Mammary epithelial cell (primary cell): ENCODE measurements at regions not wholly inside any gene's neighbourhood (a gene's known extent, or its start where the extent isn't known, plus 50 kb on each side); places are given as distances from the start of the nearest gene placed in this dataset.

Source experiments
- EZH2 ChIP-seq: IDR thresholded peaks from 2 replicates; pipeline ENCODE4 v1.6.1; 2012; ENCODE audit warnings: low read length, inconsistent platforms, borderline replicate concordance
- TF ChIP-seq, protein P1 (sequence below), 2 donors: IDR thresholded peaks in 1 of 2; conservative IDR thresholded peaks in 1 of 2; 2 replicates each; pipeline ENCODE4 v1.5.1; 2011 to 2012; ENCODE audit warnings: inconsistent platforms in 2 of 2, low read length in 2 of 2, mild to moderate bottlenecking in 2 of 2, control low read depth in 1 of 2, low read depth in 1 of 2; ENCODE audit not compliant: insufficient read depth in 1 of 2; ENCODE audit errors: extremely low read depth in 1 of 2

DNA sequence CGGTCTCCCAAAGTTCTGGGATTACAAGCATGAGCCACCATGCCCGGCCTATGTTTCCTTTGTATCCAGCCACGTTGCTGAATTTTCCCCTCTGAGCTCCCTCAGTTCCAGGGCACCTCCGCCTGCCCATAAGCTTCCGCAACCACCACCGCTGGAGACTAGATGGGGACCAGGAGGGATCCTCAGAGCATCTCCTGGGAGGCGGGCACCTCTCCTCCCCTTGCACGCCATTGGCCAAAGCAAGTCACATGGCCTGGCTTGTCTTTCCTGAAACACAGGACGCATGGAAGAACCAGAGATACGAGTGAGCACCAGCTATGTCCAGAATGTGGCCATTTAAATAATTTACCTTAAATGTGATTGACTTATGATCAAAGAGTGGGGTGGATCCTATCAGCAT lies 388.3 kb downstream of the BRD1 start:
- no peak for TF ChIP-seq EZH2
- TF ChIP-seq, protein P1, sequence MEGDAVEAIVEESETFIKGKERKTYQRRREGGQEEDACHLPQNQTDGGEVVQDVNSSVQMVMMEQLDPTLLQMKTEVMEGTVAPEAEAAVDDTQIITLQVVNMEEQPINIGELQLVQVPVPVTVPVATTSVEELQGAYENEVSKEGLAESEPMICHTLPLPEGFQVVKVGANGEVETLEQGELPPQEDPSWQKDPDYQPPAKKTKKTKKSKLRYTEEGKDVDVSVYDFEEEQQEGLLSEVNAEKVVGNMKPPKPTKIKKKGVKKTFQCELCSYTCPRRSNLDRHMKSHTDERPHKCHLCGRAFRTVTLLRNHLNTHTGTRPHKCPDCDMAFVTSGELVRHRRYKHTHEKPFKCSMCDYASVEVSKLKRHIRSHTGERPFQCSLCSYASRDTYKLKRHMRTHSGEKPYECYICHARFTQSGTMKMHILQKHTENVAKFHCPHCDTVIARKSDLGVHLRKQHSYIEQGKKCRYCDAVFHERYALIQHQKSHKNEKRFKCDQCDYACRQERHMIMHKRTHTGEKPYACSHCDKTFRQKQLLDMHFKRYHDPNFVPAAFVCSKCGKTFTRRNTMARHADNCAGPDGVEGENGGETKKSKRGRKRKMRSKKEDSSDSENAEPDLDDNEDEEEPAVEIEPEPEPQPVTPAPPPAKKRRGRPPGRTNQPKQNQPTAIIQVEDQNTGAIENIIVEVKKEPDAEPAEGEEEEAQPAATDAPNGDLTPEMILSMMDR (conservative IDR thresholded peaks at IDR 0.05 in 1 of 2, IDR thresholded peaks at IDR 0.05 in 1 of 2; ENCODE audit: extremely low read depth in 1 of 2, insufficient read depth in 1 of 2, low read depth in 1 of 2, low read length in 2 of 2), result no peak
